T-helper 2 cell treated with Interferon-gamma antibody and Interleukin-4, amounts not matched to agents 100 ng/mL and 5 ng/mL, for 36 hours (primary cell): ENCODE measurements at regions not wholly inside any gene's neighbourhood (a gene's known extent, or its start where the extent isn't known, plus 50 kb on each side); places are given as distances from the start of the nearest gene placed in this dataset.

ENCODE experiments used
- intact Hi-C: fragments of 100-400 bp; cut with micrococcal nuclease; formaldehyde crosslinking; loops from one replicate; pipeline ENCODE4 v1.15.1; 2023

DNA sequence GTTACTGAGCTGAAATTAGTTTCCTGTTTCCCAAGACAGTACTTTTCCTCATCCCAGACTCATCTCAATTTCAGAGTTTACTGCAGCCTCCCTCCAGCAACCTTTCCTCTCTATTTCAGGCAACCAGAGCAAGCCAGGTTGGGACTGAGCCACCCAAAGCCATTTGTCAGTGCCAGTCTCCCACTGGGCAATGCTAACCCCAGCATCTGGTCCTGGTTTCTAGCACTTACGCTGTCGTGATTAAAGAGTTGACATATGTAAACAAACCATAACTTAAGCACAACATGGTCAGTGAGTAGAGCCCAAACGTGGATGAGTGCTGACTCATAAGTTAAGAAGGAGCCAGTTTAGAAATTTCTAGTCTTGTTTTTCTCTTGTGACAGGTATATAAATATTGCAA, 119.6 kb upstream of the BLID start:
- intact Hi-C loops: no loop called here

GRCh38 chr11:122234780-122235179, 118.8 kb upstream of the BLID start:
- intact Hi-C loops: no loop called here

- intact Hi-C loops: no loop called here
These were observed 118.2 kb upstream of the BLID start for GRCh38 chr11:122234257-122234656.

DNA sequence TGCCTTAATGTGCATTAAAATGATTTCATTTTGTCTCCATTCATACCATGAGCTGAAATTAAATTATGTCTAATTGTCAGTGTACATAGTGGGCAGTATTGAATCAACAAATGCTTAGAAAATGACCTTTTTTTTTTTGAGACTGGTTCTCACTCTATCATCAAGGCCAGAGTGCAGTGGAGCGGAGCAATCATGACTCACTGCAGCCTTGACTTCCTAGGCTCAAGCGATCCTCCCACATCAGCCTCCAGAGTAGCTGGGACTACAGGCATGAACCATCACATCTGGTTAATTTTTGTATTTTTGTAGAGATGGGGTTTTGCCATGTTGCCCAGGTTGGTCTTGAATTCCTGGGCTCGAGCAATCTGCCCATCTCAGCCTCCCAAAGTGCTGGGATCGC, 117.0 kb upstream of the BLID start:
- intact Hi-C loops: no loop called here

DNA sequence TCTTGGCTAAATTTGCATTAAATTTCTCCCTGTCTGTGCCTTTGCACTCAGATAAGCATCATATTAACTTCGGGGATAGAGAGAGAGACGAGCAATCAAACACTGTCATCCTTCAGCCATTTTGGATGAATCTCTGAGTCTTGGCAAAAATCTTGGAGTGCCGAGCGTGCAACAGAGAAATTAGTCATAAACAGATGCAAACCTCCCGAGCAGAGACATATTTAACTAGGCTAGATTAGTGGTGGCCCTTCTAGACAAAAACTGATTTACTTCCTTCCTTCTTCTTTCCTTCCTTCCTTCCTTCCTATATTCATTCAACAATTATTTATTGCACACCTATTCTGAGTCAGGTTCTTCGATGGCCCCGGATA, 114.4 kb upstream of the BLID start:
- intact Hi-C loops: no loop called here

DNA sequence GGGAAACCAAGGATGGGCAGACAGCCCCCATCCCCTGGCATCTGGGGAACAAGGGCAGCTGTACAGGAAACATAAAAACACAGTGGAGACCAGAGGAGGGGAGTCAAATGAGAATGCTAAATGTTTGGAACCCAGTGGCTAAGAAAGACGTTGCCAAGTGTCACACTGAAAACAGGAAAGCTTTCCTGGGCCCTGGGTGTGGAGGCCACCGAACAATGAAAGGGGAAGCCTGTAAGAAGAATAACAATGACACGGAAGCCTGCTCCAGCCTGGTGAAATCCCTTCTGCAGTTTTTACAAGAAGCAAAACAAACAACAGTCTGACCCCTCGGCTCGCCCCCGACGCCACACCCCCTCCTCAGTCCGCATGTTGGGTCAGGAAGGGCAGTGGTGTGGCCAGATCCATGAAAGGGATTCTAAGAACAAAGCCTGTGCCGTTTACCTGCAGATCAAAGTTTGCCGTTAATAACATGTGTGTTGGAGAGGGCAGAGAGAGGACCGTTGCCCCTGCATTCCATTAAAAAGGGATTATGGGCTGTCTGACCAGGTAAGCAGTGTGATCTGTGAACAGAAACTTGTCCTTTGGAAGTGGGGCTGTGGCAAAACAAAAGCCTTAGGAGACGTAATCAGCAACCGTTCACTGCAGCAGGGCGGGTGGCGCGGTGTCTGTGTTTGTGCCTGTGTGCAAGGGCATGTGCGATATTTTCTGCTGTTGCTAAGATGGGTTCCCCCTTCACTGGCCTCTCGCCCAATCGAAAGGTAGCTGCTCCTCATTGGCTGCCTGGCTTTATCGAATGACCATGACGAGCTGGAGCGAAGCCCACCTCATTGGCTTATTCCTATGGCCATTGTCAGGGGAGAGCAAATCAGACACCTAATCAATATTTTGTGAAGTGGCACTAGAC, 113.7 kb upstream of the BLID start:
- intact Hi-C loops: no loop called here

- intact Hi-C loops: no loop called here
These were observed 113.1 kb upstream of the BLID start for GRCh38 chr11:122229078-122229477.

DNA sequence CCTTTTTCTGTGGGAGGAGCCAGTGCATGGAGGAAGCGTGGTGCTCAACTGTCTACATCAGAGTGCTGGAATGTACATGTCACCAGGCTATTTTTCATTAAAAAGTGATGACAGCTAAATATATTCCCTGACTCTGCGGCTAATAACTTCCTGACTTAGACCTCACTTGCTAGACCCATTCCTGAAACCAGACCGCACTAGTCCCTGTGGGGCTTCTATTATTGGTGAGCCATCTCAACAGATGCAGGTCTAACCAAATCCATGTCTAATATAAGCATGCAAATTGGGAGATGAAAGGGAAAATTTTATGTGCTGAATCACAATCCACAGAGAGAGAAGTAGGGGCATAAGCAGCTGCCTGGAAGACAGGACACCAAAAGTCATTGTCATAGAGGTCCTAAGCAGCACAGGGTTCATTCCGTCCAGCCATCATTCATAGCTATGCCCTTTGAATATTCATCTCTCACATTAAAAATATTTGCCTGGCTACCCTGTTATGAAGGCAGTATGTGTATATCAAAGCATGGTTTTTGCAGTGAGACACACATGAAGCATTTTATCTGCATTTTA, 110.9 kb upstream of the BLID start:
- intact Hi-C loops: no loop called here

DNA sequence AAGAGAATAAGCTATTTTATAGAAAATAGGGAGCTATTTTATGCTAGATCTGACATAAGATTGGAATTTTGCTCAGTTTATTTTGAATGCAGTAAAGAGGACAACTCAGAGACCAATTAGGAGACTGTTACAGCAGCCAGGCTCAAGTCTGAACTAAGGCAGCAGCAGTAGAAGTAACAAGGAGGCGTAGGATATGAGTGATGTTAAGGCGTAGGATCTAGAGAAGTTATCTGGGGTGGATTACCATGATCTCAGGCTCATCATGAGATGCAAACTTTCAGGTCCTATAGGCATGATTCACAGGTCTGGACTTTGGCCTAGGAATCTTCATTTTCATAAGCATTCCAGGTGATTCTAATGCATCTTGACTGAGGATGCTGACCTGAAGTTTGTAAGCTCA, 108.9 kb upstream of the BLID start:
- intact Hi-C loops: no loop called here

DNA sequence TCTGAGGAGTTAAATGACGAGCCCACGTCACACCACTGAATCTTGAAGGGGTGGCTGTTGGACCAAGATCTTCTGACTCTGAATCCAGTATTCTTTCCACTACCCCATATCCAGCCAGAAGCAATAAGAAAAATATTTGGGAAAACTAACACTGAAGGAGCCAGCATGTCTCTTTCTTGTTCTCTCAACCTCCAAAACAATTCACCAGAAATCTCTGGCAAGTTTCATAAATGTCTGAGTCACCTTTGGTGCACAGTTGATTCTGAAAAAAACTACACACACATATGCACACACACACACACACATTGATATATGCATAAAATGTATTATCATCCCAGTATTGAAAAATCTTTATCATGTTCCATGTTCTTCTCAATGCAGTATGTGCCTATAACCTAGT, 104.3 kb upstream of the BLID start:
- intact Hi-C loops: no loop called here

- intact Hi-C loops: no loop called here
These were observed 103.8 kb upstream of the BLID start for GRCh38 chr11:122219791-122220190.

GRCh38 chr11:122215244-122215992, 99.4 kb upstream of the BLID start:
- intact Hi-C loops: loop anchor here (1.0 kb wide), 1 partner anchor 290 kb away; no protein-coding TSS in a partner anchor

DNA sequence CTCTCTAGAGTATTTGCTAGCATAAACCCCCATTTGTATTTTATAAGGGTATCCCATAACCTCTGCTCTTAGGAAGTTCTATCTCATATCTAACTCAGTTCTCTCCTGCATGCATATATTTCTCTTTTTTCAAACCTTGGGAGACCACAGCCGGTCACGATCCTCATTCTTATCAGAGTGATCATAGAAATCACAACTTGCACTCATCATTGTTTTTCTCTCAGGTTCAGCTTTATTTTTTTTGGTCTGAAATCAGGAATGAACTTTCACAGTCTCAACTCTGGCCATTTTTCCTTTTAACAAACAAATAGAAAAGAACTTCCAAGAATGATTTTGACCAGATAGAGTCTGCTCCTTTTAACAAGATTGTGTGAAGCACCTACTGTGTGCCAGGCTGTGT, 98.6 kb upstream of the BLID start:
- intact Hi-C loops: no loop called here

DNA sequence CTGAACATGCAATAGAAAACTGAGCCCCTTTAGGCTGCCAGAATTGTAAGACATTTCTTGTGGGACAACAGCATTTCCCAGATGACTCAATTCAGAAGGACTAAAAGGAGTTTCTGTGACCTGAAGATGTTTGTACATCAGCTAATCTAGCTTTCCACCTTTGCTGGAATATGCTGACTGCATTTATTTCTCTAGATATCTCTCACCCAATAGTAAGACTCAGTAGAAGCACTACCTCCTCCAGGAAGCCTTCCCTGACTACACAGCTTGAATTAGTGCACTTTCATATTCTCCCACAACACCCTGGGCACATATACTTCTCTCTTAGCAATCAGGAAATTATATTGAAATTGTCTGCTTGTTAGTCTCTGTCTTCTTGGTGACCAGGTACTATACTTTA, 98.1 kb upstream of the BLID start:
- intact Hi-C loops: no loop called here

GRCh38 chr11:122213171-122213570, 97.2 kb upstream of the BLID start:
- intact Hi-C loops: no loop called here

GRCh38 chr11:122210367-122210997, 94.5 kb upstream of the BLID start:
- intact Hi-C loops: no loop called here

GRCh38 chr11:122209619-122210366, 93.8 kb upstream of the BLID start:
- intact Hi-C loops: no loop called here

DNA sequence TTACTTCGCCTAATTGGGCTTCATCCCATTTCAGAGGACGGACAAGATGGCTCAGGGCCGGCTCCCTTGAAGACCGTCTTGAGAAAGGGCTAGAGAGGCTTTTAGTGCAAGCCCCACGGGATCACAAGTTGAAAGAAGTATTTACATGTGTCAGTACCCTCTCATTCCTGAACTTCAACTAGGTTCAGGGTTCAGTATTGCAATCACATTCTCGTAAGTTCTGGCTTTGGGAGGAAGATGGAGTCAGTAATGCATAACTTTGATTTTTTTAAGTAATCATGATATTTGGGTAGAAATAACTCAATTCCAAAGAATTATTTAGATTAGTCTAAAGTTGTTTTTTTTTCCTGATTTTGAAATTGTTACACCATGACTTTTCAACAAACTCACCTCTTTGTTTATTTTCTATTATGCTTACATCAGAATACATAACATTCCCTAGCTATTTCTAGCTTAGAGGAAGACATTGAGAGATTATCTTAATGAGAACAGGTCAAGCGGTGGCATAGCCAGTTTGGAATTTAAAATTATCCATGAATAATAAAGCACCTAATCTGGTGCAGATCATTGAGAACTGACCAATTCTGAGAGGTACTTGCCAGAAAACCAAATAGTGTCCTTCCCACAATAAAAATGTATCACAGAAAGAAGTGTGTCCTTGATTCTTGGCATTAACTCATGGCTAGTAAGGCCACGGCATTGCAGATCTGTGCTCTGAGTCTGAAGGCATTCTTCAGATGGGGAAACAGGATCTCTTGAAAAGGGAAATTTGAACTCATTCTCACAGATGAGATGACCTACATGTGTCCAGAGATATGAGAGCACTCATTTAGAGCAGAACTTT, 92.1 kb upstream of the BLID start:
- intact Hi-C loops: no loop called here

DNA sequence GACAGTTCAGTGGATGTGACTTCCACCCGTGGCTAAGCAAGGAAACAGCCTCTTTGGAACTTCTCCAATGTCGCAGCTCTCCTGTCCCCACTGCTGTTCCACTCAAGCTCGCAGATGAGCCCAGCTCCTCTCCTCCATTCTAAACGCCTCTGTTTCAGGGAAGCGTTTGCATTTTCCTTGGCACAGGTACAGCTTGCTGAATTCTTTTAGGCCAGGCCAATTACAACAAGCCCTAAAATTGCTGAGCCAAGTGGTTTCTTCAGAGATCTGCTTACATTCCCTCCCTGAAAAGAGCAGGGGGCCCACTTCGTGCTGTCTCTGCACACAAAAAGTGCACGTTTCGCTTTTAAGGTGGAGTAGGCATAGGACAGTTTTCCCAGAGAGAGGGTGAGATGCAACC, 91.5 kb upstream of the BLID start:
- intact Hi-C loops: no loop called here

- intact Hi-C loops: no loop called here
These were observed 89.0 kb upstream of the BLID start for GRCh38 chr11:122205036-122205435.
